A673 (cell line): ENCODE measurements at regions not wholly inside any gene's neighbourhood (a gene's known extent, or its start where the extent isn't known, plus 50 kb on each side); places are given as distances from the start of the nearest gene placed in this dataset.

ENCODE experiments used
- CTCF ChIP-seq: fragments of 300-800, 200-600 bp; sonication (generic); conservative IDR thresholded peaks from 2 replicates; pipeline ENCODE4 v1.5.1; 2017; ENCODE audit warnings: low read depth, mild to moderate bottlenecking, antibody characterized with exemption, low read length, moderate library complexity, mixed read lengths
- EZH2 ChIP-seq: fragments of 200-600 bp; sonication (generic); IDR thresholded peaks from 2 replicates; pipeline ENCODE4 v1.6.1; 2017; ENCODE audit warnings: borderline replicate concordance, low read depth, mild to moderate bottlenecking, mixed read lengths, antibody characterized with exemption, low read length; ENCODE audit not compliant: poor library complexity, severe bottlenecking

- TF ChIP-seq CTCF: no peak
- no peak for TF ChIP-seq EZH2
Observed at GRCh38 chr3:159764490-159765029, 224.1 kb upstream of the IL12A start.
